HG02571 (cell line): ENCODE measurements at regions not wholly inside any gene's neighbourhood (a gene's known extent, or its start where the extent isn't known, plus 50 kb on each side); places are given as distances from the start of the nearest gene placed in this dataset.
"Not testable (repeated sequence)": the region's sequence is repeated elsewhere in the genome, so short reads cannot be mapped to it uniquely, and the experiment has no call there.

ENCODE experiments used
- ATAC-seq: cut with Tn5 transposase; IDR thresholded peaks from one replicate; pipeline ENCODE4 v1.9.1; 2021; ENCODE audit warnings: mild to moderate bottlenecking, moderate library complexity; ENCODE audit not compliant: unreplicated experiment

- ATAC-seq = no peak
Observed at GRCh38 chr6:90463359-90463758, 123.5 kb downstream of the MAP3K7 start.

- no peak for ATAC-seq
Observed at GRCh38 chr6:90462102-90462501, 124.8 kb downstream of the MAP3K7 start.

- ATAC-seq = no peak
Observed at GRCh38 chr6:90461383-90461782, 125.5 kb downstream of the MAP3K7 start.

DNA sequence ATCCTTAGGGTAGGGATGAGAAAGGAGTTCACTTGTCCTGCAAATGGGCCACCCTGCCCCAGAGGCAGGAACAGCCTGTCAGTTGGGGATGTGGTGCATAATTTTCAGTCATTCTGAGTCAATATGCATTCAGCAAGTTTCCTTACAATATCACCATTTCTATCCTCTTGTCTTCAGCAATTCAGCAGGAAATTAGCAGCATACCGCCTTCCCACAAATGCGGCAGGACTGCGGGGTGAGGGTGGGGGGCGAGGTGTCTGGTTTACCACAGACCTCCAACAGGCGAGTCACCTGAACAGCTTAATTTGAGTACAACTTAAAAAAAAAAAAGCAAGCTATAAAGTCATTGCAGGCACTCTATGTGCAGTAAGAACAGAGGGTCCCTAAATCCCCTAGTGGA, 126.8 kb downstream of the MAP3K7 start:
- no peak for ATAC-seq

DNA sequence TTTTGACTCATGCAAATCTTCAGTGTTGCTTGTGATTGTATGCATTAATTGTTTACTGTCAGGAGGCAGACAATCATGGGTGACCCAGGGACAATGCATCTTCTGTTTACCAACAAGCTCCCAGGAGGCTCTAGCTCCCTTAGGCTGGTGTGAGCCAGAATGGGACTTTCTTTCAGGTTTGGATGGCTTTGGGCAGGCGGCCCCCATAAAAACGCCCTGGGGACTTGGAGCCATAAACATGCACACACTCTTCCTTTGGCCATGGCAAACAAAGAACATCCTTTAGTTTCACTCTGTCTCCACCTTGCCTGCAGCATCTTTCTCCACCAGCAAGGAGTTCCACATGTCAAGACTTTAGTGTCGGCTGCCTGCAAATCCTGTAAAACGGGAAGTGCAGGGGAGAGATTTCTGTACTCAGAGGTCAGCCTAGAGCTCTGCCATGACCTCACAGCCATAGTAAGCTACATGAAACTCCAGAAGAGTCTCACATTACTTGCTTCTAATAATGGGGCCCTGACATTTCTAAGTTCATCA, 127.6 kb downstream of the MAP3K7 start:
- ATAC-seq = no peak

GRCh38 chr6:90458353-90459224, 128.3 kb downstream of the MAP3K7 start:
- ATAC-seq = no peak

- no peak for ATAC-seq
Observed at GRCh38 chr6:90457867-90458259, 129.0 kb downstream of the MAP3K7 start.

GRCh38 chr6:90456997-90457866, 129.6 kb downstream of the MAP3K7 start:
- ATAC-seq = not testable (repeated sequence)

DNA sequence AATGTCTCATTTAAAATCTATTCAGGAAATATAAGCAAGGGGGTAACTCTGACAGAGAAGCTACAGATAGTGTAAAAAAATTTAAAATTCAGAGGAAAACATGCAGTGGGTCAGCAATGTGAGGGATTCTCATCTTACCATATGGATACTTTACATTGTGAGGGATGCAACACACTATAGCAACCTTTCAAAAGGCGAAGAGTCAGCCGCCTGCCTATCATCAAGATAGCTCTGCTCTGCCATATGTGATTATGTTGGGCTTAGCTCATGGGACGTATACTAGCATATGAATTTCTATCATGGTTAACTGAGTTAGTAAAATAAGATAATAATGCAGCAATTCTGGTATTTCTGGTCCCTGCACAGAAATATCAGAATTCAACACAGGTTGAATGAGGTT, 130.9 kb downstream of the MAP3K7 start:
- ATAC-seq = no peak

DNA sequence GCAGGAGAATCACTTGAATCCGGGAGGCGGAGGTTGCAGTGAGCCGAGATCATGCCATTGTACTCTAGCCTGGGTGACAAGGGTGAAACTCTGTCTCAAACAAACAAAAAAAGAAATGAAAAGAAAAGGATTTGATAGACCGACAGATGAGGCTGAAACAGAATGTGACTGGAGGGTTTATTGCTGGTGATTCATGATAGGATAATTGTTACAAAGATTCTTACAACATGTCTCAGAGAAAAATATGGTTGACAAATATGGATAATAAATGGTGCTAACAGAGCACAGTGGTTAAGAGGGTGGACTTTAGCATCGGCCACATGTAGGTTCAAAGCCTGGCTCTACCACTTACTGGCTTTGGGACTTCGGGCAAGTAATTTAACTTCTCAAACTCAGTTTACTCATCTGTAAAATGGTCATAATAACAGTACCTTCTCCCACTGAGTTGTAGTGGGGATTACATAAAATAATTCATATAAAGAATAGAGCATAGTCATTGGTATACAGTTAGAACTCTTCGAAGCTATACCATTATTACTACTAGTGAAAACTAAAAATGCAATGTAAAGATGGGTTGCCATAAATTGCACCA, 131.9 kb downstream of the MAP3K7 start:
- ATAC-seq = no peak

DNA sequence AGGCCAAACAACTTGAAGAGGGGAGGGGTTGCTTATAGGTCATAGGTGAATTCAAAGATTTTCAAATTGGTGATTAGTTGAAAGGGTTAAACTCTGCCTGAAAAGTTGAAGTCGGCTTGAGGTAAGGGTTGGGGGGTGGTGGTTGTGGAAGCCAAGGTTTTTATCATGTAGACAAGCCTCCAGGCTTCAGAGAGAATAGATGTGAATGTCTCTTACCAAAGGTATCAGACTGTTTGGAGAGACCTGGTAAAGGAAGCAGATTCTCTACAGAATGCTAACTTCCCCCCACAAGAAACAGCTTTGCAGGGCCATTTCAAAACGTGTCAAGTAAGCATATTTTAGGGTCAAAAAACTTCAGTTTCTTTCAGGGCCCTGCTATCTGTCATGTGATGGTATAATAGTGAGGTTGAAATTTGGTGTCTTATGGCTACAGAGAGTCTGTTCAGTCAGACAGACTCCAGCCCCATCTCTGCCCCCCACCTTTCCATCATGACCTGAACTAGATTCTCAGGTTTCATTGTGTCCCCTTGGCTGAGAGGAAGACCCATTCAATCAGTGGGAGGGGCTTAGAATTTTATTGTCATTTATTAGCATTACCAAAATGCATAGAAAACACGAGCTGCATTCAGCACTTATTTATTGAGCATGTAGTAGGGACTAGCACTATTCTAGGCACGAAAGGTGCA, 136.5 kb downstream of the MAP3K7 start:
- no peak for ATAC-seq

DNA sequence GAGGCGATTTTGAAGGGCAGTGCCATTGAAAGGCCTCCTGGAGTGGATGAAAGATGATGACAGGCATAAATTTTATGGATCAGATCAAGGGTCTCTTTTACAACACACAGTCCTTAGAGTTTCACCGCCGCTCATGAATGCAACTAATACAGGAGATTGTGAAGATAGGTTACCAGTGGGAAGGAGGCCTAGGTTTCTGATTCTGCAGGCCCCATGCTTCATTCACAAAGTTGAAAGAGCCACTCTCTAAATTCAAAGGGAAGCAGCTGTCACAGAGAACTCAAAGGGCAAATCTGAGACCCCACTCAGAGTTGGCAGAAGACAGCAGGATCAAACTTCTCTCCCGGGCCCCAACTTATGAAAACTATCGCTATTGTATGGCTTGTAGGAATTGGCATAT, 137.6 kb downstream of the MAP3K7 start:
- ATAC-seq = no peak

DNA sequence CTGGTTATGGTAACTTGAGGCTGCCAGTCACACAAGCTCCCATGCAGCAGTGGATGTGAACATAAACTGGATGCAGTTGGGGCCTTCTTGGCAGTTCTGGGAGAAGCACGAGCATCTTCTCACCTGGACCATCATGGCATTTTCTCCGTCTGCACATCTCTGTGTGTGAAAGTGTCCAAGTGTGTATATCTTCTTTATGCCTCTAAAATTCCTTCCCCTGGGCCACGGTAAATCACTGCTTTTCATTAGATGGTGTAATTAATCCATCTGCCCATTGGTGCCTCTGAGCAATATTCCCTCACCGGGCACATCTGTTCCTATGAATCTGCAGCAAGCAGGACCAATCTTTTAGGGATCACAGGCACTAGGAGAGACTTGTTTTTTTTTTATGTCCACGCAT, 138.0 kb downstream of the MAP3K7 start:
- ATAC-seq = no peak

- ATAC-seq = no peak
Observed at GRCh38 chr6:90446164-90446563, 140.7 kb downstream of the MAP3K7 start.

DNA sequence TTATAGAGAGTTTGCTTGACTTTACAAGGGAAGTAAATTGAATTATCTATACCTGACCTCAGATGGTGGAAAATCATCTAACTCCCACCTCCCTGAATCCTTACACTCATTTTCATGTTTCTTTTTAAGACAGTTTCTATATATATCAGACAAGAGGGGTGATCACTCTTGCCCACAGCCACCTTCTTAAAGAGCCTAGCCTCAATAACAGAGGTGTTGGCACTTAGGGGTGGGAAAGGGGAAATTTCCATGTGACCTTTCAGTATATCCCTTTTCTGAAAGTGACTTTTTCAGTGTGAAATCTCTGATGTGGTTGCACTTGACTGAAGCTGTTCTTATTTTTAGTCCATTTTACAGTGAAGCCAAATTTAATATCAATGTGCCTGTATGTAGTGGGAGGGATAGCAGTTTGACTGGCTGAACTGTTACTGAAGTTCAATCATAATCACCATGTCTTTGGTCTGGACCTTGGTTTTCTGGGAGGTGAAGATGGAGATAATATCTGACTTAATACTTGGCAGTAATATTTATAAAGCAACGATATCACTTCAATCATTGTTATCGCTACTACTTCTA, 141.3 kb downstream of the MAP3K7 start:
- no peak for ATAC-seq

DNA sequence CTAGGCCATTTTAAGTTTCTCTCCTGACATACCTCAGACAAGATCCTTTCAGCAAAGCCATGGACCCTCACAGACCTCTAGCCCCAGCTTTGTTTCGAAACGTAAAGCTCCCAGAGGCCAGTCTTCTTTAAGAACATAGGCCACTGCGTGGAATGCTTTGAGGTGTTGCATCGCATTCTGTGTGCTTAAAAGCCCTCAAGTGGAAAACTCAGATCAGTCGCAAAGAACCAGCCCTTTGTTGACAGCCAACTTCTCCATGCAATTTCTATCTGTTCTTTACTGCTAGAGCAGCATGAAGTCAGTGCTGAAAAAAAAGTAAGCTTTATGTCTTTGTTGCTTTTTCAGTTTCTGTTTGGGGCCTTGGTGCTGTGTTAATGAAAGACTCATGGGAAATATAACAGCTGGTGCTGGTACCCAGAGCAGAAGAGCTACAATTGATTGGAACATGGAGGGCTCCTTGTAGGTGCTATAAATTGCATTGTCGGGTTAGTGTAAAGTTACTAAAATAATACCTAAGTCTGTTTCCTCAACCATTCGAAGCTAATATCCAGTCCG, 142.6 kb downstream of the MAP3K7 start:
- ATAC-seq = no peak

- ATAC-seq = no peak
Observed at GRCh38 chr6:90442366-90442765, 144.5 kb downstream of the MAP3K7 start.

DNA sequence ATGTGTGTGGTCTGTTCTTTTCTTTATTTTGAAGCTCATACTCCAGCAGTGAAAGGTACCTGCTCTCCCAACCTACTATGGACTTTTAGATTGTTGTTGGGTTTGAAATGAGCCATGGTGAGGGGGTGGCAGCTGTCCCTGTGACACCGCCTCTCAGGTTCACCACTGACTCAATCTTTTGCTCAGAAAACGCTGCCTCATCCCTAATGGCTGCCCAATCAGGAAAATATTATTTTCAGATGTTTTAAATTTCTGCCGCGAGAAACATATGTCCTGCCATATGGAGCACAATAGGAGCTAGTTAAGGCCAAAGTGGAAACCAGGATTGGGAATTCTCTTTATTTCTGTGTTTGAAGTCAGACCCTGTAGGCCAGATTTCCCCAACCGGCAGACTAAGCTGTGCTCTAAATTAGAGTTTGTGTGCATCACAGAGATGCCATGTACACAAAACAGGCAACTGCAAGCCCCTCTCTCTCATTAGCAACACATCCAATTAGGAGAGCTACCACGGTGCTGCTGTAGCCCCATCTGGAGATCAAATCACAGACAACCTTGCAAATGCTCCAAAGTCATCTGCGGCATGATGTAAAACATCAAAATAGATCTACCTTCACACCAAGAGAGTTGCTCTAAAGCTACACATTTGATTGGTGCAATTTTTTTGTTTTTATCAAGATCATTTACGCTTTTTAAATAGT, 144.1 kb upstream of the BACH2 start:
- ATAC-seq = no peak

- ATAC-seq = no peak
Observed at GRCh38 chr6:90439586-90439985, 142.9 kb upstream of the BACH2 start.
